SK-N-MC (cell line): ENCODE measurements at regions not wholly inside any gene's neighbourhood (a gene's known extent, or its start where the extent isn't known, plus 50 kb on each side); places are given as distances from the start of the nearest gene placed in this dataset.

ENCODE experiments used
- EZH2 ChIP-seq: fragments of 200-600 bp; sonication (generic); IDR thresholded peaks from one replicate; pipeline ENCODE4 v1.6.1; 2017; ENCODE audit warnings: antibody characterized with exemption
- FOXP2 ChIP-seq: optimal IDR thresholded peaks from 2 replicates; pipeline ENCODE3; 2011; ENCODE audit warnings: mild to moderate bottlenecking, moderate library complexity; ENCODE audit not compliant: insufficient read depth; ENCODE audit errors: extremely low read length, control extremely low read depth
- POLR2AphosphoS5 ChIP-seq: IDR thresholded peaks from 2 replicates; pipeline ENCODE4 v1.6.1; 2012; ENCODE audit warnings: mild to moderate bottlenecking, low read depth, low read length, borderline replicate concordance

GRCh38 chr15:77689821-77690220, 57.1 kb upstream of the LINGO1 start:
- TF ChIP-seq POLR2AphosphoS5, result no peak
- TF ChIP-seq EZH2, result no peak
- TF ChIP-seq FOXP2, result no peak
